Activated CD8-positive, alpha-beta memory T cell treated with anti-CD3 and anti-CD28 coated beads, Interleukin-2, amount 50 U/mL, for 48 hours (primary cell): ENCODE measurements at regions not wholly inside any gene's neighbourhood (a gene's known extent, or its start where the extent isn't known, plus 50 kb on each side); places are given as distances from the start of the nearest gene placed in this dataset.
"Not testable (repeated sequence)": the region's sequence is repeated elsewhere in the genome, so short reads cannot be mapped to it uniquely, and the experiment has no call there.

ENCODE experiments used
- DNase-seq: peaks from one replicate; pipeline ENCODE4 v3.0.0-alpha.2; 2020

- no peak for DNase-seq
Observed at GRCh38 chr2:144998435-144998834, 478.5 kb upstream of the ZEB2 start.

GRCh38 chr2:144996225-144996795 lies 476.4 kb upstream of the ZEB2 start:
- DNase-seq, result no peak

- no peak for DNase-seq
Observed at GRCh38 chr2:144995482-144995881, 475.6 kb upstream of the ZEB2 start.

GRCh38 chr2:144990661-144991060 lies 470.7 kb upstream of the ZEB2 start:
- DNase-seq, result no peak

- DNase-seq, result no peak
Observed at GRCh38 chr2:144989579-144990270, 469.8 kb upstream of the ZEB2 start.

GRCh38 chr2:144988591-144988990 lies 468.7 kb upstream of the ZEB2 start:
- no peak for DNase-seq

GRCh38 chr2:144986691-144987090 lies 466.8 kb upstream of the ZEB2 start:
- no peak for DNase-seq

- no peak for DNase-seq
Observed at GRCh38 chr2:144984038-144984437, 464.1 kb upstream of the ZEB2 start.

- DNase-seq, result no peak
Observed at GRCh38 chr2:144983107-144983506, 463.2 kb upstream of the ZEB2 start.

- no peak for DNase-seq
Observed at GRCh38 chr2:144982481-144982880, 462.6 kb upstream of the ZEB2 start.

GRCh38 chr2:144975881-144976280 lies 456.0 kb upstream of the ZEB2 start:
- DNase-seq, result no peak

- DNase-seq, result no peak
Observed at GRCh38 chr2:144972676-144973075, 452.8 kb upstream of the ZEB2 start.

- no peak for DNase-seq
Observed at GRCh38 chr2:144971786-144972335, 451.9 kb upstream of the ZEB2 start.

GRCh38 chr2:144970410-144970809 lies 450.5 kb upstream of the ZEB2 start:
- DNase-seq, result not testable (repeated sequence)

GRCh38 chr2:144969564-144969963 lies 449.6 kb upstream of the ZEB2 start:
- DNase-seq, result not testable (repeated sequence)

GRCh38 chr2:144967961-144968360 lies 448.0 kb upstream of the ZEB2 start:
- DNase-seq, result no peak

- DNase-seq, result no peak
Observed at GRCh38 chr2:144965172-144965571, 445.3 kb upstream of the ZEB2 start.

GRCh38 chr2:144963031-144963430 lies 443.1 kb upstream of the ZEB2 start:
- no peak for DNase-seq

GRCh38 chr2:144959416-144959815 lies 439.5 kb upstream of the ZEB2 start:
- no peak for DNase-seq

GRCh38 chr2:144950899-144951560 lies 431.1 kb upstream of the ZEB2 start:
- no peak for DNase-seq

GRCh38 chr2:144948205-144948855 lies 428.4 kb upstream of the ZEB2 start:
- no peak for DNase-seq

GRCh38 chr2:144947709-144948037 lies 427.8 kb upstream of the ZEB2 start:
- no peak for DNase-seq

GRCh38 chr2:144946263-144946662 lies 426.3 kb upstream of the ZEB2 start:
- DNase-seq, result no peak
